A673 (cell line): ENCODE measurements at regions not wholly inside any gene's neighbourhood (a gene's known extent, or its start where the extent isn't known, plus 50 kb on each side); places are given as distances from the start of the nearest gene placed in this dataset.

Experiments
- EZH2 ChIP-seq: fragments of 200-600 bp; sonication (generic); IDR thresholded peaks from 2 replicates; pipeline ENCODE4 v1.6.1; 2017; ENCODE audit warnings: borderline replicate concordance, low read depth, mild to moderate bottlenecking, mixed read lengths, antibody characterized with exemption, low read length; ENCODE audit not compliant: poor library complexity, severe bottlenecking
- TF ChIP-seq, protein P1 (sequence below): fragments of 300-800, 200-600 bp; sonication (generic); conservative IDR thresholded peaks from 2 replicates; pipeline ENCODE4 v1.5.1; 2017; ENCODE audit warnings: low read depth, mild to moderate bottlenecking, antibody characterized with exemption, low read length, moderate library complexity, mixed read lengths

DNA sequence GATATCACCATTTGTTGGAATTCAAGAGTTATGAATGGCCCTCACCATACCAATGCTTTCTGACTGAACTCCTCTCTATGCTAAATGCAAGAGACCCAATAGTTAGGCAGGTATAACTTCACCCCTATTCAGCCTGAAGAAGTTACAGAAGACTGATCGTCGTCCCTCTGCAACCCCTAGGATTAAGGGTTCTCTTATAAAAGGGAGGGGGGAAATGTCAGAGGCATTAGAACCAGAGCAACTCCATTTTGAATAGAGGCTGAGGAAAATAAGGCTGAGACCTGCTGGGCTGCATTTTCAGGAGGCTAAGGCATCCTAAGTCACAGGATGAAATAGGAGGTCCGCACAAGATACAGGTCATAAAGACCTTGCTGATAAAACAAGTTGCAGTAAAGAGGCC, 494.3 kb downstream of the SPRY1 start:
- TF ChIP-seq, protein P1, sequence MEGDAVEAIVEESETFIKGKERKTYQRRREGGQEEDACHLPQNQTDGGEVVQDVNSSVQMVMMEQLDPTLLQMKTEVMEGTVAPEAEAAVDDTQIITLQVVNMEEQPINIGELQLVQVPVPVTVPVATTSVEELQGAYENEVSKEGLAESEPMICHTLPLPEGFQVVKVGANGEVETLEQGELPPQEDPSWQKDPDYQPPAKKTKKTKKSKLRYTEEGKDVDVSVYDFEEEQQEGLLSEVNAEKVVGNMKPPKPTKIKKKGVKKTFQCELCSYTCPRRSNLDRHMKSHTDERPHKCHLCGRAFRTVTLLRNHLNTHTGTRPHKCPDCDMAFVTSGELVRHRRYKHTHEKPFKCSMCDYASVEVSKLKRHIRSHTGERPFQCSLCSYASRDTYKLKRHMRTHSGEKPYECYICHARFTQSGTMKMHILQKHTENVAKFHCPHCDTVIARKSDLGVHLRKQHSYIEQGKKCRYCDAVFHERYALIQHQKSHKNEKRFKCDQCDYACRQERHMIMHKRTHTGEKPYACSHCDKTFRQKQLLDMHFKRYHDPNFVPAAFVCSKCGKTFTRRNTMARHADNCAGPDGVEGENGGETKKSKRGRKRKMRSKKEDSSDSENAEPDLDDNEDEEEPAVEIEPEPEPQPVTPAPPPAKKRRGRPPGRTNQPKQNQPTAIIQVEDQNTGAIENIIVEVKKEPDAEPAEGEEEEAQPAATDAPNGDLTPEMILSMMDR: no peak
- TF ChIP-seq EZH2: no peak
